HG02763 (cell line): ENCODE measurements at regions not wholly inside any gene's neighbourhood (a gene's known extent, or its start where the extent isn't known, plus 50 kb on each side); places are given as distances from the start of the nearest gene placed in this dataset.

Experiments used
- ATAC-seq: cut with Tn5 transposase; IDR thresholded peaks from one replicate; pipeline ENCODE4 v1.9.1; 2021; ENCODE audit warnings: mild to moderate bottlenecking, moderate library complexity; ENCODE audit not compliant: unreplicated experiment

DNA sequence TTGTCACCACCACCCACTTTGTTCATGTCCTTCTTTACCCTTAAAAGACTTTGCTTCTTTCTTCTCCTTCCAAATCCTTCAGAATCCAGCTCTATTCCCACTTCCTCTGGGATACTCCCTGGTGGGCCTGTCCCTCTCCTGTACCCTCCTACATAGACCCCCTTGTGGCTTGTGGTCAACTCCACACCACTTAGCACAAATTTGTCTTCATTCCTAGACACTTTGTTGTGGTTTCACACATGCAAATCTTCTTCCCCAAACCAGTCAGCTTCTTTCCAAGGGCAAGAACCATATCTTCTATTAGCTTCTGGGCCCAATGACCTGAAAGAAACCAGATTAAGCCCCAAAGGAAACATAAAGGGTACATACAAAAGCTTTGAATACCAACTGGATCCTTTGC lies 342.4 kb downstream of the TNS1 start:
- no peak for ATAC-seq

- no peak for ATAC-seq
Measured at GRCh38 chr2:217658806-217659205, 344.0 kb downstream of the TNS1 start.

DNA sequence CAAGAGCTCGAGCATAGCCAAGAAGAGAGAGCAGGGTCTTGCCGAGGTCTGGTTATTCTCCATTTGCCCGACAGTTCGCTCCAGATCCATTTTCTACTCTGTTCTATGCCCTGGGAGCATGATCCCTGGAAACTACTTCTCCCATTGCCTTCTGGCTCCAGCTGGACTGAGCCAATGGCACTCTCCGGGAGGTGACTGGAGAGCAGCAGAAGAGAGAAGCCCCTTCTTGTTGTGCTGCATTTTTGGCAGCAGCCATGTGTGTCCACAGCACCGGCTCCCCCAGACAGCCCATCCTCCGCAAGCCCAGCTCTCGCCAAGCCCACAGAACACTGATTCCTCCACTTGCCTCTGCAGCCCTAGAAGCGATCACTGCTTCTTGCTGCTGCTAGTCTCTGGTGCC lies 345.5 kb downstream of the TNS1 start:
- ATAC-seq = no peak

GRCh38 chr2:217656316-217656715 lies 346.5 kb downstream of the TNS1 start:
- no peak for ATAC-seq

GRCh38 chr2:217655651-217656050 lies 347.1 kb downstream of the TNS1 start:
- no peak for ATAC-seq

- ATAC-seq = no peak
Measured at GRCh38 chr2:217654168-217654567, 348.6 kb downstream of the TNS1 start.

- ATAC-seq = no peak
Measured at GRCh38 chr2:217652761-217653639, 349.8 kb downstream of the TNS1 start.

GRCh38 chr2:217650716-217651360 lies 352.0 kb downstream of the TNS1 start:
- ATAC-seq = no peak

DNA sequence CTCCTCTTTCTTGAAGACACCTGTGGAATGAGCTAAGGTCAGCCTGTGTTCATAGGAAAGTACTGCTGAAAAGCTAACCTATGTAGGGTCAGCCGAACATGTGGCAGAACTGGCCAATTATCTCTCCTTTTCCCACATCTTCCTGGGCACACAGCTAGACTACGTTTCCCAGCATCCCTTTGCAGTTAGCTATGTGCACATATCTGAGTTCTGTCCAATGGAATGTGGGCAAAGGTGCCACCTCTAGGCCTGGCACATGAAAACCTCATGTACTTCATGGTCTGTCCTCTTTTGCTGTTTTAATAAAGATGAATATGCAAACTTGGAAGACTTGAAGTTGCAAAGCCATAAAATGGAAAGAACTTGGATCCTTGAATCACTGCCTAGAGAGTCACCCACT lies 352.6 kb downstream of the TNS1 start:
- ATAC-seq = no peak

DNA sequence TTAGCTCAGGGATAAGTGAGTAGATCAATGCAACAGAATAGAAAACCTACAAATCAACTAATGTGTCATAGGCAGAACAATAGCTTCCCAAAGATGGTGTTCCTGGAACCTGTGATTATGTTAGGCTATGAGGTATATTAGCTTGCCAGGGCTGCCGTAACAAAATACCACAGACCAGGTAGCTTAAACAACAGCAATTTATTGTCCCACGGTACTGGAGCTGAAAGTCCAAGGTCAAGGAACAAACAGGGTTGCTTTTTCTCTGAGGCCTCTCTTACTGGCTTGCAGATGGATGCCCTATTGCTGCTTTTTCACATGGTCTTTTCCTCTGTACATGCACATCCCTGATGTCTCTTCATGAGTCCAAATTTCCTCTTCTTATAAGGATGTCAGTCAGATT lies 354.9 kb downstream of the TNS1 start:
- ATAC-seq = no peak

DNA sequence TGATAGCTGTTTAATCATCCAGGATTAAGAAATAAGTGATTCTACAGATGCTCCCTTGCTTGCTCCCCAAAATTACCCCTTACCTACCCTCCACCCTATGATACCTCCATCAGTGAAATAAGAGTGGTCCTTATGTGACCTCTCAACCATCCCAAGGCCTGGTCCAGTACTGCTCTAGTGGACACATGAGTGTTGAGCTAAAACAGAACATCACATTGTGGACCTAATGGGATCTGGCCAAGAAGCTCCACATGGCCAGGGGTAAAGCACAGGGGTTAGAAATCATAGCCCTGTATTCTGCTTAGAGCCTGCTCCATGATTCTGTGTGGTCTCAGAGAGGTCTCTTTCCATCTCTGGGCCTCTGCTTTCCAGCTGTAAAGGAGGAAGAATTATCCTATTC lies 355.6 kb downstream of the TNS1 start:
- ATAC-seq = no peak

- no peak for ATAC-seq
Measured at GRCh38 chr2:217645896-217646295, 356.9 kb downstream of the TNS1 start.

GRCh38 chr2:217643789-217644301 lies 358.9 kb downstream of the TNS1 start:
- no peak for ATAC-seq

GRCh38 chr2:217642944-217643343 lies 359.9 kb downstream of the TNS1 start:
- ATAC-seq = no peak

DNA sequence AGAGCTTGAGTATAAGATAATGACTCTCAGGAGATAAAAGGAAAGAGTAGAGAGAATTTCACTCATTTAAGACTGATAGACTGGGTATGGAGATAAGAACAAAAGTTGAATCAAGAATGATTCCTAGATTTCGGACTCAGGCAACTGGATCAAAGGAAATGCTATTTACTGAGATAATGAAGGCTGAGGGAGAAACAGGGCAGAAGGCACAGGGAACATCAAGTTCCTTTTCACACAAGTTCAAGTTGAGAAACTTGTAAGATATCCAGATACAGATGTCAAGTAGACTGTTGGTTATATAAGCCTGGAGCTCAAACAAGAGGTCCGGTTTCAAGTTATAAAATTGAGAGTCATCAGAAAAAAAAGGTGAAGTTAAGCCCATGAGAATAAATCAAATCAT lies 360.8 kb downstream of the TNS1 start:
- ATAC-seq = no peak

DNA sequence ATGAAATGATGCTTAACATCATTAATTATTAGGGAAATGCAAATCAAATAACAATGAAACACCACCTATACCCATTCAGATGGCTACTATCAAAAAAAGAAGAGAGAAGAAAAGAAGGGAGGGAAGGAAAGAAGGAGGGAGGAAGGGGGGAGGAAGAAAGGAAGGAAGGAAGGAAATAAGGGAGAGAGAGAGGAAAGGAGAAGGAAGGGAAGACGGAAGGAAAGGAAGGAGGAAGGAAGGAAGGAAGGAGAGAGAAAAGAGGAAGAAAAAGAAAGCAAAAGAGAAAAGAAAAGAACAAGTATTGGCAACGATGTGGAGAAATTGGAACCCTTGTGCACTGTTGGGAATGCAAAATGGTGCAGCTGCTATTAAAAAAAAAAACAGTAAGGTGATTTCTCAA lies 363.3 kb downstream of the TNS1 start:
- no peak for ATAC-seq

- ATAC-seq = no peak
Measured at GRCh38 chr2:217638533-217638932, 364.3 kb downstream of the TNS1 start.

- ATAC-seq = no peak
Measured at GRCh38 chr2:217638031-217638430, 364.8 kb downstream of the TNS1 start.

- no peak for ATAC-seq
Measured at GRCh38 chr2:217636991-217637561, 365.7 kb downstream of the TNS1 start.

DNA sequence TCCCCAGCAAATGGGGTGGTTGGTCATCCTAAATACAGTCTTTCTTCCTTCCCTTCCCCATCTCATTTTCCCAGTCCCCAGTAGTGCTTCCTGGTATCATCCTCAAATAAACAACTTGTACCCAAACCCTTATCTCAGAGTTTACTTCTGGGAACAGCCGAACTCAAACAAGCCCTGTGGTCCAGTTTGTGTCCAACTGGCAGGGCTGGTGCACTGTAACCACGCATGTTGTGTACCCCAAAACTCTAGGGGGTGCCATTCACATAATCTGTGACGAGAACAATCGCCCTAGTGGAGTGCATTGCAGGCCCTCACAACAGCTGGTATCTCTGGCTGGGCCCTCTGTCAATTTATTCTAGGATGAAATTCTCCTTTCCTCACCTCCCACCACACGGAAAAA lies 366.2 kb downstream of the TNS1 start:
- no peak for ATAC-seq

- no peak for ATAC-seq
Measured at GRCh38 chr2:217634871-217635270, 367.9 kb downstream of the TNS1 start.

DNA sequence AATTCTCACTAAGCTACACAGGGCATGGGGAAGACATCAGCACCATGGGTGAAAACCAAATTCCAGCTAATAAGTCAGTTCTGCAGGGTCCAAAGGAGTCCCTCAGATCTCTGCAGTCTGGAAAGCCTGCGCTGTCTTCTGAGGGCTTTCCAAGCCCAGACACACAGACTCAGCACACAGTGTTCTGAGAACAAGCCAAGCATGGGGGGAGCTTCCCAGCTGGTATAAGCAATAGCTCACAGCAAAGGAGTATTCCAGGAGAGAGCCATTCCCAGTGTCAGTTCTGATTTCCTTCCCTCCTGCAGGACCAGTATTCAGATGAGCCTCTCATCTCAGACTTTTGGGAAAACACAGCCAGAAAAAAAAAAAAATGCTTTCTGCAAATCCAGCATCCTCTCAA lies 370.8 kb downstream of the TNS1 start:
- ATAC-seq = no peak
